Natural killer cell treated with Interleukin-12 subunit alpha and Interleukin-12 subunit beta and Interleukin-15 and Interleukin-18, amount 100 ng/mL, for 72 hours (primary cell): ENCODE measurements at regions not wholly inside any gene's neighbourhood (a gene's known extent, or its start where the extent isn't known, plus 50 kb on each side); places are given as distances from the start of the nearest gene placed in this dataset.
A peak's percentile ranks its signal among the peaks of the same experiment; 100 is the strongest.

ENCODE experiments used
- ATAC-seq, 2 donors: fragments of 150-1000 bp; cut with Tn5 transposase in 1 of 2; sonication (Bioruptor Pico), chemical (Tn5 transposase) in 1 of 2; 2 replicates each; pipeline ENCODE4 v1.10.0; 2021
- DNase-seq: peaks from one replicate; pipeline ENCODE4 v3.0.0; 2022; ENCODE audit warnings: low spot score
- H3K27ac Mint-ChIP-seq, 2 donors: 1 replicate in 1 of 2; 2 replicates in 1 of 2; pipeline ENCODE4 v1.8.0; 2022; ENCODE audit warnings: mixed read lengths in 2 of 2, mild to moderate bottlenecking in 1 of 2, moderate library complexity in 1 of 2
- H3K27me3 Mint-ChIP-seq, 2 donors: 1 replicate in 1 of 2; 2 replicates in 1 of 2; pipeline ENCODE4 v1.8.0; 2022; ENCODE audit warnings: mixed read lengths in 2 of 2
- H3K36me3 Mint-ChIP-seq: one replicate; pipeline ENCODE4 v1.8.0; 2022; ENCODE audit warnings: mixed read lengths
- H3K4me1 Mint-ChIP-seq, 2 donors: 1 replicate in 1 of 2; 2 replicates in 1 of 2; pipeline ENCODE4 v1.8.0; 2022; ENCODE audit warnings: low read depth in 2 of 2, mixed read lengths in 2 of 2, mild to moderate bottlenecking in 1 of 2
- H3K4me3 Mint-ChIP-seq: one replicate; pipeline ENCODE4 v1.8.0; 2022; ENCODE audit warnings: mixed read lengths
- H3K9me3 Mint-ChIP-seq: 2 replicates; pipeline ENCODE4 v1.8.0; 2022; ENCODE audit warnings: mixed read lengths

- no peak for DNase-seq
- H3K9me3 Mint-ChIP-seq: peaks cover 13% of the 10 kb centered on the region
- H3K4me1 Mint-ChIP-seq: no peaks in the 10 kb centered on the region
- H3K27me3 Mint-ChIP-seq: no peaks in the 10 kb centered on the region
- ATAC-seq: no peak
- H3K27ac Mint-ChIP-seq: no peak overlapping the region
- H3K4me3 Mint-ChIP-seq: no peak overlapping the region
- no peaks in the 10 kb centered on the region for H3K36me3 Mint-ChIP-seq
These were observed 83.2 kb upstream of the EYA4 start for GRCh38 chr6:133157995-133158394.

- DNase-seq (no peak), ATAC-seq (no peak)
- no peak overlapping the region for H3K27ac Mint-ChIP-seq
- no peaks in the 10 kb centered on the region for H3K27me3 Mint-ChIP-seq
- H3K36me3 Mint-ChIP-seq: no peaks in the 10 kb centered on the region
- no peaks in the 10 kb centered on the region for H3K4me1 Mint-ChIP-seq
- H3K4me3 Mint-ChIP-seq: no peak overlapping the region
- peaks cover 7% of the 10 kb centered on the region for H3K9me3 Mint-ChIP-seq
These were observed 81.8 kb upstream of the EYA4 start for GRCh38 chr6:133159255-133159795.

GRCh38 chr6:133160536-133160935 lies 80.6 kb upstream of the EYA4 start:
- ATAC-seq: no peak
- Mint-ChIP-seq H3K9me3 (peaks cover 7% of the 10 kb centered on the region), H3K27me3 (no peaks in the 10 kb centered on the region), H3K4me3 (no peak overlapping the region), H3K36me3 (no peaks in the 10 kb centered on the region), H3K4me1 (no peaks in the 10 kb centered on the region), H3K27ac (no peak overlapping the region)
- DNase-seq: no peak

- Mint-ChIP-seq H3K4me1 (no peaks in the 10 kb centered on the region), H3K36me3 (no peaks in the 10 kb centered on the region), H3K27ac (no peak overlapping the region), H3K27me3 (no peaks in the 10 kb centered on the region), H3K4me3 (no peak overlapping the region), H3K9me3 (peaks cover 9% of the 10 kb centered on the region)
- no peak for ATAC-seq
- no peak for DNase-seq
These were observed 75.9 kb upstream of the EYA4 start for GRCh38 chr6:133165235-133165634.

- peaks cover 9% of the 10 kb centered on the region for H3K9me3 Mint-ChIP-seq
- no peaks in the 10 kb centered on the region for H3K4me1 Mint-ChIP-seq
- no peak overlapping the region for H3K27ac Mint-ChIP-seq
- ATAC-seq (no peak), DNase-seq (no peak)
- no peaks in the 10 kb centered on the region for H3K36me3 Mint-ChIP-seq
- H3K27me3 Mint-ChIP-seq: no peaks in the 10 kb centered on the region
- no peak overlapping the region for H3K4me3 Mint-ChIP-seq
These were observed 74.4 kb upstream of the EYA4 start for GRCh38 chr6:133166766-133167165.

GRCh38 chr6:133169901-133170300 lies 71.3 kb upstream of the EYA4 start:
- ATAC-seq (no peak), DNase-seq (no peak)
- no peaks in the 10 kb centered on the region for H3K27me3 Mint-ChIP-seq
- no peak overlapping the region for H3K4me3 Mint-ChIP-seq
- no peaks in the 10 kb centered on the region for H3K4me1 Mint-ChIP-seq
- no peaks in the 10 kb centered on the region for H3K36me3 Mint-ChIP-seq
- peaks cover 12% of the 10 kb centered on the region for H3K9me3 Mint-ChIP-seq
- no peak overlapping the region for H3K27ac Mint-ChIP-seq

GRCh38 chr6:133170602-133171001 lies 70.6 kb upstream of the EYA4 start:
- DNase-seq (no peak), ATAC-seq (no peak)
- Mint-ChIP-seq H3K27me3 (no peaks in the 10 kb centered on the region), H3K4me1 (no peaks in the 10 kb centered on the region), H3K36me3 (no peaks in the 10 kb centered on the region), H3K27ac (no peak overlapping the region), H3K9me3 (peaks cover 12% of the 10 kb centered on the region), H3K4me3 (no peak overlapping the region)

- H3K4me3 Mint-ChIP-seq: no peak overlapping the region
- H3K9me3 Mint-ChIP-seq: peaks cover 7% of the 10 kb centered on the region
- no peaks in the 10 kb centered on the region for H3K27me3 Mint-ChIP-seq
- no peaks in the 10 kb centered on the region for H3K36me3 Mint-ChIP-seq
- H3K27ac Mint-ChIP-seq: no peak overlapping the region
- peak; percentile 52 to 53 for ATAC-seq
- no peak for DNase-seq
- no peaks in the 10 kb centered on the region for H3K4me1 Mint-ChIP-seq
These were observed 69.1 kb upstream of the EYA4 start for GRCh38 chr6:133171989-133172604.

GRCh38 chr6:133173276-133173675 lies 67.9 kb upstream of the EYA4 start:
- DNase-seq (no peak), ATAC-seq (peak in 1 of 2 donors; percentile 15)
- H3K27ac Mint-ChIP-seq: no peak overlapping the region
- no peaks in the 10 kb centered on the region for H3K4me1 Mint-ChIP-seq
- H3K36me3 Mint-ChIP-seq: no peaks in the 10 kb centered on the region
- no peak overlapping the region for H3K4me3 Mint-ChIP-seq
- no peaks in the 10 kb centered on the region for H3K27me3 Mint-ChIP-seq
- H3K9me3 Mint-ChIP-seq: peaks cover 3% of the 10 kb centered on the region

GRCh38 chr6:133179481-133179880 lies 61.7 kb upstream of the EYA4 start:
- H3K4me3 Mint-ChIP-seq: no peak overlapping the region
- H3K27ac Mint-ChIP-seq: no peak overlapping the region
- no peaks in the 10 kb centered on the region for H3K27me3 Mint-ChIP-seq
- ATAC-seq (no peak), DNase-seq (no peak)
- H3K4me1 Mint-ChIP-seq: no peaks in the 10 kb centered on the region
- H3K9me3 Mint-ChIP-seq: peaks cover 9% of the 10 kb centered on the region
- H3K36me3 Mint-ChIP-seq: no peaks in the 10 kb centered on the region

GRCh38 chr6:133183691-133184090 lies 57.5 kb upstream of the EYA4 start:
- H3K4me3 Mint-ChIP-seq: no peak overlapping the region
- no peak for ATAC-seq

GRCh38 chr6:133184798-133185372 lies 56.3 kb upstream of the EYA4 start:
- DNase-seq (no peak), ATAC-seq (no peak)
- no peaks in the 10 kb centered on the region for H3K36me3 Mint-ChIP-seq
- no peaks in the 10 kb centered on the region for H3K27me3 Mint-ChIP-seq
- no peak overlapping the region for H3K27ac Mint-ChIP-seq
- no peak overlapping the region for H3K4me3 Mint-ChIP-seq
- H3K4me1 Mint-ChIP-seq: no peaks in the 10 kb centered on the region
- H3K9me3 Mint-ChIP-seq: no peaks in the 10 kb centered on the region

More at GRCh38 chr6:133183691-133184090, 57.5 kb upstream of the EYA4 start:
- peaks cover 1% of the 10 kb centered on the region for H3K9me3 Mint-ChIP-seq
- no peaks in the 10 kb centered on the region for H3K4me1 Mint-ChIP-seq
- no peaks in the 10 kb centered on the region for H3K36me3 Mint-ChIP-seq
- H3K27ac Mint-ChIP-seq: no peak overlapping the region
- no peak for DNase-seq
- H3K27me3 Mint-ChIP-seq: no peaks in the 10 kb centered on the region

GRCh38 chr6:133185731-133186130 lies 55.4 kb upstream of the EYA4 start:
- Mint-ChIP-seq H3K36me3 (no peaks in the 10 kb centered on the region), H3K4me3 (no peak overlapping the region), H3K27ac (no peak overlapping the region), H3K9me3 (no peaks in the 10 kb centered on the region), H3K27me3 (no peaks in the 10 kb centered on the region), H3K4me1 (no peaks in the 10 kb centered on the region)
- no peak for DNase-seq
- no peak for ATAC-seq

GRCh38 chr6:133187114-133187513 lies 54.0 kb upstream of the EYA4 start:
- no peaks in the 10 kb centered on the region for H3K9me3 Mint-ChIP-seq
- DNase-seq: no peak

More at GRCh38 chr6:133187114-133187513, 54.0 kb upstream of the EYA4 start:
- Mint-ChIP-seq H3K27ac (no peak overlapping the region), H3K4me3 (no peak overlapping the region), H3K27me3 (peaks cover 0 to 2% of the 10 kb centered on the region in 2 donors), H3K4me1 (no peaks in the 10 kb centered on the region), H3K36me3 (no peaks in the 10 kb centered on the region)
- no peak for ATAC-seq
